Limb (tissue), 2 donors: ENCODE measurements at regions not wholly inside any gene's neighbourhood (a gene's known extent, or its start where the extent isn't known, plus 50 kb on each side); places are given as distances from the start of the nearest gene placed in this dataset.
"Not testable (repeated sequence)": the region's sequence is repeated elsewhere in the genome, so short reads cannot be mapped to it uniquely, and the experiment has no call there.

ENCODE experiments used
- DNase-seq, 2 donors: peaks; one replicate each; pipeline ENCODE4 v3.0.0-alpha.2; 2016; ENCODE audit errors: extremely low spot score in 2 of 2

- DNase-seq, result no peak
Measured at GRCh38 chr12:111274777-111275176, 94.1 kb downstream of the PHETA1 start.

DNA sequence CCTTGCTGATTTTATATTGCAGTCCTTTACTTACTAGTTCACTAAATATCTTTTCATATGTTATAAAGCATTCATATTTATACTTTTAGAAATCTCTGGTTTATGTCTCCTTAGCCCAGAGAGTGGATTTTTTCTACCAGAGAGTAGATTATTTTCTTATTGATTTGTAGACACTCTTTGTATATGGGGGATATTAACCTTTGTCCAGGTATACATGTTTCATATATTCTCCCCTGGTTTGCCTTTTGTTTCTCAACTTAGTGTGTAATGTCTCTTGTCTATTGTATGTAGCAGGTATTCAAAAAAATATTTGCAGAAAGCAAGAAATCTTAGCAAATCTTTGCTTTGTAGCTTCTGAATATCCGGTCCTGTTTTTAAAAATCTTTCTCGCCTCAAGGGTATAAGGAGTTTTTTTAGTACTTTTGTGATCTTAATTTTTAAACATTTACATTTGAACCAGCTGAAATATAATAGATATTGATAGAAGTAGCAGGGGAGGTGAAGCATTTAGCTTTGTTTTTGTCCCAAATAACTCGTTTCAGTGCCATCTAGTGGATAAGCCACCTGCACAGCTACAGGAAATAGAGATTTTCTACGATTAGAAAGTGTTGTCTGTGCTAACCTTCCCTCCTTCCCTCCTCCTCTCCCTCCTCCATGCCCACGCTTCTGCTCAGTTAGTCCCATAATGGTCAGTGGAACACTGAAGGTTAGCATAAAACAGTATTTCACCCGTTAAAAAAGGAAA, 97.0 kb downstream of the PHETA1 start:
- DNase-seq, result no peak

GRCh38 chr12:111270774-111271173, 98.1 kb downstream of the PHETA1 start:
- DNase-seq, result no peak

- no peak for DNase-seq
Measured at GRCh38 chr12:111270239-111270638, 98.7 kb downstream of the PHETA1 start.

GRCh38 chr12:111269718-111270117, 99.2 kb downstream of the PHETA1 start:
- no peak for DNase-seq

- no peak for DNase-seq
Measured at GRCh38 chr12:111268738-111269572, 99.9 kb downstream of the PHETA1 start.

DNA sequence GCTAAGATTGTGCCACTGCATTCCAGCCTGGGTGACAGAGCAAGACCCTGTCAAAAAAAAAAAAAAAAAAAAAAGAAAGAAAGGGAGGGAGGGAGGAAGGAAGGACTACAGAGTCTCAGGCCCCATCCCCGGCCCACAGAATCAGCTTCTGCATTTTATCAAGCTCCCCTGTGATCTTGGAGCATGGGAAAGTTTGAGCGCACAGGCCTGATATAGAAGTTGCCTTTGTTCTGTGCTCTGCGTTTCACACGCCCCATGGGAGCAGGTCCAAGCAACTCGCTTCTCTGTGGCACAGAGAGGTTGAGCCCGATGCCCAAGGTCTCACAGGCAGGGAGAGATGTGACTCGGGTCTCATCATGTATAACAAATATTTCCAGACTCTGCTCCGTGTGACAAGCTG, 101.8 kb downstream of the PHETA1 start:
- no peak for DNase-seq

DNA sequence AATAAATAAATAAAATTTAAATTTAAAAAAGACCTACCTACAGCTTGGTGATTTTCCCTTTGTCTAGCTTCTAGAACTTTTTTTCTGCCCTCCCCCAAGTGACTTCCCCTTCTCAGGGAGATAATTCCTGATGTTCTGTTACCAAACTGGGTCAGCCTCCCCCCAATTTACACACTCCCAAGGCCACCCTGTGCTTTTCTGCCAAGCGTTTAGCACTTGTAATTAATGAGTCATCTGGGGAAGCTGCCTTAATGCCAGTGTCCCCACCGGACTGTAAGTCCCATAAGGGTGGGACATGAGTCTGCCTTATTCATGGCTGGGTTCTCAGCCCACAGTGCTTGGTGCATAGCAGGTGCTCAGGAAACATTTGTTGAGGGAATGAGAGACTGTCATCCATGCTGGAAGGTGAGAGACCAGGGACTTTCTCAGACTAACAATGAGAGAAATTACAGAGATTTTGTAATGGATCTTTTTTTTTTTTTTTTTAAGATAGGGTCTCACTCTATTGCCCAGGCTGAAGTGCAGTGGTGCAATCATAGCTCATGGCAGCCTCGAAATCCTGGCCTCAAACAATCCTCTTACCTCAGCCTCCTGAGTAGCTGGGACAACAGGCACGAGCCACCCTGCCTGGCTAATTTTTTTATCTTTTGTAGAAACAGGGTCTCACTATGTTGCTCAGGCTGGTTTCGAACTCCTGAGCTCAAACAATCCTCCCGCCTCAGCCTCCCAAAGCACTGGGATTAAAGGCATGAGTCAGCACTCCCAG, 106.8 kb downstream of the PHETA1 start:
- no peak for DNase-seq

GRCh38 chr12:111260732-111261131, 108.2 kb downstream of the PHETA1 start:
- no peak for DNase-seq

GRCh38 chr12:111259231-111259630, 109.7 kb downstream of the PHETA1 start:
- no peak for DNase-seq

- not testable (repeated sequence) for DNase-seq
Measured at GRCh38 chr12:111258081-111258480, 110.8 kb downstream of the PHETA1 start.

DNA sequence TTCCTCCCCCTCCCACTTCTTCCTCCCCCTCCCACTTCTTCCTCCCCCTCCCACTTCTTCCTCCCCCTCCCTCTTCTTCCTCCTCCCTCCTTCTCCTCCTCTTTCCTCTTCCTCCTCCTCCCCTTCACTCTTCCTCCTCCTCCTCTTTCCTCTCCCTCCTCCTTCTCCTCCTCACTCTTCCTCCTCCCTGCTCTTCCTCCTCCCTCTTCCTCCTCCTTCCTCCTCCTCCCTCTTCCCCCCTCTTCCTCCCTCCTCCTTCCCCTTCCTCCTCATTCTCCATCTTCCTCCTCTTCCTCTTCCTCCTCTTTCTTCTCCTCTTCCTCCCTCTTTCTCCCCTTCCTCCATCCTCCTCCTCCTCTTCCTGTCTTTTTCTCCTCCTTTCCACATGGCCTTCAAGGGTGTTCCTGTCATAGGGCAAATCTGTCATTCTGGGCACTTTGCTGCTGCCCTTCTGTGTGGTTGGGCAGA, 111.4 kb downstream of the PHETA1 start:
- DNase-seq, result no peak

DNA sequence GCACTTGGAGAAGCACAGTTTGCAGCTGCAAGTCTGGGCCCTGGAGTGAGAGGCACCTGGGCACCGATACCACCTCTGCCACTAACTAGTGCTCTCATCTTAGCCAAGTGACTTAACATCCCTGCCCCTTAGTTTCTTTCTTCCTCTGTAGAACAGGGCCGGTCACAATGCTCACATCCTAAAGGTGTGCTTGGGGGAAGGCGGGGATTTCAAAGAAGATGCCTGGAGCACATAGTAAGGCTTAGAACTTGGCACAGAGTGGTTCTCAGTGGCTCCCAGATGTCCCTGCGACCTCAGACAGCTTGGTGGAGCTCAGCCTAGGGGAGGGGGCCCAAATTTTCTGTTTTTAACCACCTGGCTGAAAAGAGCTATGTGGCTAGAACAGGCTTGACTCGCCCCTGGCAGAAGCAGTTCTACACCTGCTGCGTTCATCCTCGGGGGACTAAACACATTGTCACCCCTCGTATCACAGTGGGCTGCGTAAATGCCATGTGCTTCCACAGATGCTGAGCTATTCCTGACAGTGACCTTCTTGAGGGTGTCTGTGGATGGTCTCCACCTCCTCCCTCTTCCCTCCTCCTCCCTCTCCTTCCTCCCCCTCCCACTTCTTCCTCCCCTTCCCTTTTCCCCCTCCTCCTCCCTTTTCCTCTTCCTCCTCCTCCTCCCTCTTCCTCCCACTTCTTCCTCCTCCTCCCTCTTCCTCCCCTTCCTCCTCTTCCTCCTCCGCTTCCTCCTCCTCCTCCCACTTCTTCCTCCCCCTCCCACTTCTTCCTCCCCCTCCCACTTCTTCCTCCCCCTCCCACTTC, 112.1 kb downstream of the PHETA1 start:
- DNase-seq, result no peak

DNA sequence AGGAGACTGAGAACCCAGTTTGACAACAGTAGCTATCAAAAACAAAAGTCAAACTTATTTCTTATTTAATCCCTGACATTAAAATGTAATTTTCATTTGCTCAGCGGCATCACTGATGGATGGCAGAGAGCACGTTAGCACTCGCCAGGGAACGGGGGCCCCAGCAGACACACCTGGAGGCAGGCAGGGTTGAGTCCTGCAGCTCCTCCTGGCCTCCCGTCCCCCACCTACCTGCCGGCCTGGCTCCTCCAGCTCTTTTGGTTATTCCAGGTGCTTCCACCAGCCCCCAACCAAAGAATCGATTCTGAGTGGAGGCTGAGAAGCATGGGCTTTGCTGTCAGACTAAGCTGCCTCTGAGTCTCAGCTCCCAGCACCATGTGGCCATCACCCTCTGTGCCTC, 113.6 kb downstream of the PHETA1 start:
- DNase-seq, result no peak

GRCh38 chr12:111254106-111254505, 114.8 kb downstream of the PHETA1 start:
- no peak for DNase-seq

DNA sequence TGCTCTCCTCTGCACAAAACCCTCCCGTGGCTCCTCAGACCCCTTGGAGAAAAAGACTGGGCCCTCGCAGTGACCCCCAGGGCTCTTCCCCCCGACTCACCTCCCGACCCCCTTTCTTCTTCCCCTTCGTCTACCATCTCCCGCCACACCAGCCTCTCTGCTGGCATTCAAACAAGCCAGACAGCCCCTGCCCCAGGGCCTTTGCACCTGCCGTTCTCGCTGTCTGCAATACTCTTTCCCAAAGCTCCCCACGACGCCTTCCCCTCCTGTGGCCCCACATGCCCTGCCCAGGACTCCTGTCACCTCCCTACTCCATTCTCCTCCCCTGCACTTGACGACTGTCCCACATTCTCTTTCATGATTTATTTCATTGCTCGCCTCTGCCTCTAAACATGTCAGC, 115.7 kb downstream of the PHETA1 start:
- DNase-seq, result no peak

DNA sequence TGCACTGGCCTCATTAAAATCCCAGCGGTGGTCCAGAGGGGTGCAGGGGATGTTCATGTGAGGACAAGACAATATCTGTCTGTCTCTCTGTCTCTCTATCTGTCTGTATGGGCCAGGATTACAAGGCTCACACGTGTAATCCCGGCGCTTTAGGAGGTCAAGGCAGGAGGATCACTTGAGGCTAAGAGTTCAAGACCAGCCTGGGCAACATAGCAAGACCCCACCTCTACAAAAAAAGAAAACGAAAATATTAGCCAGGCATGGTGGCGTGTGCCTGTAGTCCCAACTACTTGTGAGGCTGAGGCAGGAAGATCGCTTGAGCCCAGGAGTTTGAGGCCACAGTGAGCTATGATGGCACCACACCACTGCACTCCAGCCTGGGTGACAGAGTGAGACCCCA, 117.1 kb downstream of the PHETA1 start:
- no peak for DNase-seq

DNA sequence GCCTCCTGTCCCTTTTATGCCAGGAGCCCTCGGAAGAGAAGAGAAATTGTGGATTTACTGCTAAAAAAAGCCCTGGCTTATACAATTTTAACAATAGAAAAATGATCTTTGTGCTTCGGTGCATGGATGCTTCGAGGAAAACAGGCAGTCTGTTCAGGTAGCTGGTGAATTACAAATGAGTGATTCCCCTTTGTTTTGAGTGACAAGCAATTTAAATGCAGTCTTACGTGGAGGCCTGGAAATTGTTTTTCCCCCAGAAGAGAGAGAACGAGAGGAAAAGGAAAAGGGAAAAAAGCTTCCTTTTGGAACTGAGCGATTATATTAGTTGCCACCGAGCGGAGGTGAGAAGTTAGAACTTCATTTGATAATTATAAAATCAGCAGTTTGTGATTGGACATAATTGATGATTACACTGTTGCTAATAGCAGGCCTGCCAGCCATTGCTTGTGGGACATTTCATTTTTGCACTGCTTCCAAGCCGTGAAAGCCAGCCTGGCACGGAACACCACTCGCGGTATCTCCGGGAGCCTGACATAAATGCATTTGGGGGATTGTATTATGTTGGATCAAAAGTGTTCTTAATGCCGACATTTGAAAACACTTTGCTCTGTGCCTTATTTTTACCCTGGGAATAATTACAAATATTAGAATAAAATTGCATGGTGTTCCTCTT, 117.7 kb downstream of the PHETA1 start:
- no peak for DNase-seq

DNA sequence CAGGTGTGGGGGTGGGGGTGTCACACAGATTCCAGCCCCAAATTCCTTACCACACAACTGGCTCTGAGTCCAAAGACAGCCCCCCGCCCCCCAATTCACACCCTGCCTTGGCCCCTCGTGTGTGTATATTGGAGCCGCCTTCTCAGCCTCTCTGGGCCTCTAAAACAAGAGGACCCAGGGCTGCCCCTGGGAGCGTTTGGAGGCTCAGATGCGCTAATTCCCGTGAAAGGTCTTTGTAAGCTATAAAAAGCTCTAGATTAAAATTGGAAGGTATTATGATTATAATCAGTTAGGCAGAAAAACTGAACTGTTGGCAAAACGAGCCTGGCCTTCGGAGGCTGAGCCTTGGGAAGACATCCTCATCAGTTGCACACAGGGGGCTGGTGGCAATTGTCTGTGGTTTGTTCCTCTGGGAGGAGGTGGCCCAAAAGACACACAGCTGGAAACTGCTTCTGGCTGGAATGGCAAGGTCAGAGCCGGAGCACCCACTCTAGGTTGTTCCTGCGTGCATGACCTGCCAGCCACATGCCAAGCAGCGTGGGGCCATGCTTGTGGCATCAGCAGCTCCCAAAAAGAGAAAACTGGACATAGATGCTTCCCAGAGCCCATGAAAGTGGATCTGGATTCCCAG, 118.5 kb downstream of the PHETA1 start:
- DNase-seq, result no peak

DNA sequence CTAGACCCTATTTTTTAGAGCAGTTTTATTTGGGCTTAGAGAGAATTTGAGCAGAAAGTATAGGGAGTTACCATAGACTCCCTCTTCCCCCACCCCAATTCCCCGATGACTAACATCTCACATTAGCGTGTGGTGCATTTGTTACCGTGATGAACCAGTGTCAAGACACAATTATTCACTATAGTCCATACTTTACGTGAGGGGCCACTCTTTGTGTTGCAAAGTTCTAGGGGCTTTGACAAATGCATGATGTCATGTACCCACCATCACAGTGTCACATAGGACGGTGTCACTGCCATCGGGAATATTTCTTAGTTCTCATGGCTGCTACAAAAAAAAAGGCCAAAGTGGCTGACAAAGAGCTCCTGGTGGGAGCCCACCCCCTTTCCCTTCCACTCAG, 119.1 kb downstream of the PHETA1 start:
- no peak for DNase-seq
